NCI-H1436 treated with DMSO at 0.1 percent for 48 hours (cell line): ENCODE measurements at regions not wholly inside any gene's neighbourhood (a gene's known extent, or its start where the extent isn't known, plus 50 kb on each side); places are given as distances from the start of the nearest gene placed in this dataset.
"Not testable (repeated sequence)": the region's sequence is repeated elsewhere in the genome, so short reads cannot be mapped to it uniquely, and the experiment has no call there.

Source experiments
- DNase-seq: peaks from one replicate; lab custom pipeline; 2025; lab: John Stamatoyannopoulos, UW

- no peak for DNase-seq
Observed at GRCh38 chr6:106884576-106884975, 90.0 kb downstream of the CD24 start.

DNA sequence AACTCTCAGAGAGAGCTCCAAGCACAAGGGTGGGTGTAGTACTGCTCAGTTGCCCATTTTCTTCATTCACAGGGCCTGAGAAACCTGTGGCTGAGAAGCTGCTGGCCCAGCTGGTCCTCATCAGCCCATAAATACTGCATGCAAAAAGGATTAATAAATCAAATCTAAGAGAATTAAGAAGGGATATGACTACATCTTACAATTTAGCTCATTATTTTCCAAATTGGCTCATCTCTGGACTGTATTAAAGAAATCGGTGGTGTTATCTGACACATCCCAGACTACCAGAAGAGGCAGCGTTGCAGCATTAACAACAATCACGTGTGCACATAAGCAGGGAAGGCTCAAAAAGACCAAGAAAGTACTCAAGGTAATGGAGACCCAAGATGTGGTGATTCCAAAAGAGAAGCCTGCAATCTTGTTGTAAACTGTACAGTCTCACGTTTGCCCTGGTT lies 90.7 kb downstream of the CD24 start:
- DNase-seq: peak; percentile 17

DNA sequence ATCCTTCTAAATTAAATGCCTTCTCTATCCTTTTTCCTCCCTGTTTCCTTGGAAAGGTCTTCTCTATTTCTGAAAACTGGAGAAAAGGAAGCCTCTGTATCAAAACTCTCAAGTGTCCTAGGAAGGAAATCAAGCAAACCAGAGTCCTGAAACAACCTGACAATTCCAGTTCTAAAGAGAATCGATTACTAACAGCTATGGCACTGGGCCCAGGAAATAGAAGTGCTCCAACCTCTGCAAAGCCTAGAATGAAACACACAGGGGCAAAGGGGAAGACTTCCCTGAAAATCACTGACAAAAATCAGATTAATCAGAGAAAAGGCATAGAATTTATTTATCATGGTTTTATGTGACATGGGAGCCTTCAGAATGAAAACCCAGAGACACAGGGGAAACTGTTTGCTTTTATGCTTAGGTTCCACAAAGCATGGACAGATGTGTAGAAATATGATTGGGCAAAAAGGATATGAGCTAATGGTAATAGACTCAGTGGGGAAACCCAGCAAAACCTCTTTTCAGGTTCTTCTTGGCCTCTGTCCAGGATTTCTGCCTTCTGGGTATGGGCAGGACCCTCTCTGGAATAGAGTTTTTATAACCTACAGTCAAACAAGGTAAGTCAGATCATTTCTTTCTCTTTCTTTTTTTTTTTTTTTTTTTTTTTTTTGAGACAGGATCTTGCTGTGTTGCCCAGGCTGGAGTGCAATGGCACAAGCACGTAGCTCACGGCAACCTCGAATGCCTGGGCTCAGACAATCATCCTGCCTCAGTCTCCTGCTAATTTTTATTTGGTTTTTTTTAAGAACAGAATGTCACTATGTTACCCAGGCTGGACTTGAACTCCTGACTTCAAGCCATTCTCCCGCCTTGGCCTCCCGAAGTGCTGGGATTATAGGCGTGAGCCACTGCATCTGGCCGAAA lies 91.7 kb downstream of the CD24 start:
- DNase-seq: no peak

GRCh38 chr6:106882138-106882537 lies 92.4 kb downstream of the CD24 start:
- DNase-seq: no peak

GRCh38 chr6:106880952-106881351 lies 93.6 kb downstream of the CD24 start:
- DNase-seq: no peak

GRCh38 chr6:106875782-106876321 lies 98.7 kb downstream of the CD24 start:
- no peak for DNase-seq

GRCh38 chr6:106874481-106874880 lies 100.0 kb downstream of the CD24 start:
- DNase-seq: no peak

- no peak for DNase-seq
Observed at GRCh38 chr6:106872049-106872448, 102.5 kb downstream of the CD24 start.

- no peak for DNase-seq
Observed at GRCh38 chr6:106870824-106871717, 103.5 kb downstream of the CD24 start.

- no peak for DNase-seq
Observed at GRCh38 chr6:106870069-106870468, 104.5 kb downstream of the CD24 start.

DNA sequence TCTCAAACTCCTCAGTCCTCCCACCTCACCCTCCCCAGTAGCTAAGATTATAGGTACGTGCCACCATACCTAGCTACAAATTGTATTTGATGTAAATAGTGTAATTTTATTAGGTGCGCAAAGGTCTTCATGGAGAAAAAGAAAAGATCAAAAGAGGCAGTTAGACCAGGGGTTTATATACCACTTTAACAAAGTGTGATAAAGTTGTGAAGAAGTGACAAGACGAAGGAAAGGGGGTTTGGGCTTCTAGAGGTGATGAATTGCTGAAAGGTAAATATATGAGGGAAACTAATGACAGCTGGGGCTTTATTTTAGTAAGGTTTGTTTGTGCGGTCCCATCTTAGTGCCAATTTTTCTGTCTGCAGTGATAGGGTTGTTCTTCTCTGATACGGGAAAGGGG lies 105.3 kb downstream of the CD24 start:
- DNase-seq: no peak

DNA sequence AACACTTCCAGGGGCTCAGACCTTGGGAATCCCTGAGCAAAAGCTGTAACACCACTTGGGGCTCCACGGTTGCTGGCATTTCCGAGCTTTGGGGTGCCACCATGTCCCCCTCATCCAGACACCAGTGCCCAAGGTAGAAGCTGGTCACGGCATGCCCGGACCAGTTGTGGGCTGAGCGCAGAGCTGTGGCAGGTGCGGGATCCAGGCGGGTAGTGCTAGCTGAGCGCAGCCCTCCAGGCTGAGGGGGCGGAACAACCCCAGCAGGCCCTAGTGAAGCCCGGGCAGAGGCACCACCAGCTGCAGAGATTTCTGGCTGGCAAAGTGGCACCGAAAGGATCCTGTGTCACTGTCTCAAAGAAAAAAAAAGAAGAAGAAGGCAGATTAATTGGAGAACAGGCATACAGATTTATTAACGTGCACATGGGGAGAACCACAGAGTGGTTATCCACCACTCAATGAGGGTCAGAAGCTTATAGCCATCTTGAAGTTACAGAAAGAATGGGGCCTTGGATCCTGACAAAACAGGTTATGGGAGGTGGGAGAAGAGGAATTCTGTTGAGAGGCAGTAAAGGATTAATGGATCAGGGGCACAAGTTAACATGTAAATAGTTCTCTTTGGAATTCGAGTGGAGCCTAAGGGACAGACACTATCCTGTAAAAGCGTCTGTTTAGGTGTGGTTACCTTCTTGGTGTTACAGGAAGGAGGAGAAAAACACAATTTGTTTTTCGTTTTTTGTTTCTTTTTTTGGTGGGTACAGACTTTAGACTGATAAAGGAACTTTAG lies 107.5 kb downstream of the CD24 start:
- DNase-seq: no peak

DNA sequence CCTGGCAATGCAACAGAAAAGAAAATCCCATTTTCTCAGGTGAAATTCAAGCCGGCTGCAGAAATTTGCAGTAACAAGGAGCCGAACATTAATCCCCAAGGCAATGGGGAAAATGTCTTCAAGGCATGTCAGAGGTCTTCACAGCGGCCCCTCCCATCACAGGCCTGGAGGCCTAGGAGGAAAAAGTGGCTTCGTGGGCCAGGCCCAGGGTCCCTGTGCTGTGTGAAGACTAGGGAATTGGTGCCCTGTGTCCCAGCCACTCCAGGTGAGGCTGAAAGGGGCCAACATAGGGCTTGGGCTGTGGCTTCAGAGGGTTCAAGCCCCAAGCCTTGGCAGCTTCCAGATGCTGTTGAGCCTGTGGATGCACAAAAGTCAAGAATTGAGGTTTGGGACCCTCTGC lies 111.7 kb downstream of the CD24 start:
- DNase-seq: no peak

- no peak for DNase-seq
Observed at GRCh38 chr6:106860940-106861339, 113.6 kb downstream of the CD24 start.

DNA sequence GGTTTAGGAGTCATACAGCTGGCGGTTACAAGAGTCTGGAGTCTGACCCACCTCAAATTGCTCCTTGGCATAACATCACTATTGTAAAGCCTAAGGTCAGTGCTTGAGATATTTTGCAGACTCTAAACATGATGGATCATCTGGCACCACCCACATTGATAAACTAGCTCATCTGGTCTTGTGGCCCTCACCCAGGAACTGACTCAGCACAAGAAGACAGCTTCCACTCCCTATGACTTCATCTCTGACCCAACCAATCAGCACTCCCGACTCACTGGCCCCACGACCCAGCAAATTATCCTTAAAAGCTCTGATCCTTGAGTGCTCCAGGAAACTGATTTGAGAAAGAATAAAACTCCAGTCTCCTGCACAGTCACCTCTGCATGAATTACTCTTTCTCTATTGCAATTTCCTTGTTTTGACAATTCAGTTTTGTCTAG lies 115.9 kb downstream of the CD24 start:
- DNase-seq: no peak

DNA sequence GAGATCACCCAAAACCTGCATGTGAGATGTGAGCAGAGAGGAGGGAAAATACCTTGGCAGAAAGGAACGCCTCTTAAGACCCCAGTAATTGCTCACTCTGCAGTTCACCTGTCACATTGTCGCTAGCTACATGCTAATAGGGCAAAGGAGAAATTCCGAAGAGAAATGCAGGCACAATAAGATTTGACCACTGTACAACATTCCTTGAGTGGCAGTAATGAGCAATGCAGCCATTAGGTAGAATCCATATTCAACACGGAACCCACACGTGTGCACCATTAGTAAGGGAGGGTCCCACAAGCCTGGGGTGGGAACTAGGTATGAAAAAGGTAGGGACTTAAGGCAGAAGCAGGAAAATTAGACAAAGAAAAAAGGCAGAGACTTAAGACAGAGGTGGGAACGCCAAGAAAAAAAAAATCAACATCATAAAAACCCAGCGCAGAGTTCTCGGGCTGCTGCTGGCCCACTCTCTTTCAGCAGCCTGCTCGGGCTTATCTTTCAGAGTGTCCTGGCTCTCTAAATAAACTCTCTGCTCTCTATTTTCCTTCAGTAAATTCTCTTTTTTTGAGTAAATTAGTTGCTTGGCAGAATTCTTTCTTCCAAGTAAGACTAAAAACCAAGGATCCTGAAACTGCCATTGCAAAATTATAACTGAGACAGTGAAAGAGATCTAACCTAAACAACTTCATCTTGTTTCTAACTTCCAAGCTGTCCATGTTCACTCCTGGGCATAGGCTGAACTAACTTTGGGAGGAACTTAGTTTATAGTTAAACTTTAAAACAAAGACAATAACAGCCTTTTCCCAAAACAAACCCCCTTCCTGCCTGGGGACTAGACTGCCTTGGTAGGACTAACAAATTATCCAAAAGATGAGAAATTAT lies 116.5 kb downstream of the CD24 start:
- no peak for DNase-seq

- DNase-seq: not testable (repeated sequence)
Observed at GRCh38 chr6:106857310-106857709, 117.2 kb downstream of the CD24 start.

DNA sequence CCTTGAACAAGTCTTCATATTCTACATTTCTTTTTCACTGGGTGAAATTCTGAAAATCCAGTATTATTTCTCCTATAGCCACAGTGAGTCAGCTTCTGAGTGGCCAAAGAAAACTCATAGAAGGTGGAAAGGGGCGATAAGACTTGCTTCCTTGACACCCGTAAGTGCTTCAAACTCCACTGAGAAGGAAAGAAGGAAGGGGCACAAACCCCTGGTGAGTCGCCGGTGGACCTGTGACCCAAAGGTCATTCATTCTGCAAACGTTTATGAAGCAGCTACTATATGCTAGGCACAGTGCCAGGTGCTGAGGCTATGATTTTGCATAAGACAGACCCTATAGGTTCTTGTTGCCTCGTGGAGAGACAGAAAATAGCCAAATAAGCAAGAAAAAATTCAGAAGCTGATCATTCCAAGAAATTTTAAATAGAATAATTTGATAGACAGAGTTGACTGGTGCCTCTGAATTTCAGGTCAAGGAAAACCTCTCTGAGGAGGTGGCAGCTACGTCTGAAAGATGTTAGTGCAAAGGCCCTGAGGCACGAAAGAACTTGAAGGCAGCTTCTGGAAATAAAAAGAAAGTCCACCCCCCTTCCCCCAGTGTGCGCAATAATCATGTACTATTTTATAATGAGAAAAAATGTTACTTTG lies 118.2 kb downstream of the CD24 start:
- DNase-seq: no peak

GRCh38 chr6:106855117-106855516 lies 119.4 kb downstream of the CD24 start:
- no peak for DNase-seq

DNA sequence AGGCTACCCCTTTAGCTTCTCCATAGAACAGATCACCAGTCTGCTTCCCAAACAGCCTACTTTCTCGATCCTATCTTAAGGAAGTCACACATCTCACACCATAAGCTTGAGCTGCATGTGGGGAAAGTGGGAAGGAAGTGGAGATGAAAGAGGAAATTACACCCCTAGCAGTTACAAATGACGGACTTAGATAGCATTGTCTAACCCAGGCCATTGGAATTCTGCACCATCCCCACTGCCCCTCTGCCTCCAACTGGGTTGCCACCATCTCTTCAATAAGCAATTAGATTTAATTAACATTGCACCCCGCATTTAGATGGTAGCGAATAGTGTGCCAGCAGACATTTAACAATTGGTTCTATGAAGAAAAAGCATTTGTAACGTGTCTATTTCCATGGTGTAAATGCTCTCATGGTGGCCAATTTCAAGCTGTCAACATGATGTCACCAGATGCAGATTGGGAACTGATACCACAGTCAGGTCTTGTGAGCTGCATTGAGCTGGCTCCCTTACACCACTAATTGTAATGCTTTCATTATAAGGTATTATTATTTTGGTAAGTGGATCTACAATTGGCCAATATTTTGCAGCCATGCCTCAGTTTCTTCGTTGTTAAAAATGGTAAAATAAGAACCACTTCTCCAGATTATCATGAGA lies 124.7 kb downstream of the CD24 start:
- no peak for DNase-seq
